GM18507 (cell line): ENCODE measurements at regions not wholly inside any gene's neighbourhood (a gene's known extent, or its start where the extent isn't known, plus 50 kb on each side); places are given as distances from the start of the nearest gene placed in this dataset.

ENCODE experiments used
- DNase-seq: peaks from one replicate; pipeline ENCODE4 v3.0.0; 2011; ENCODE audit warnings: low read depth; ENCODE audit not compliant: insufficient read length; ENCODE audit errors: extremely low spot score
- FAIRE-seq: peaks from 2 replicates; lab custom pipeline; 2011; peaks lifted over from hg19 to GRCh38; lab: Jason Lieb, UNC

DNA sequence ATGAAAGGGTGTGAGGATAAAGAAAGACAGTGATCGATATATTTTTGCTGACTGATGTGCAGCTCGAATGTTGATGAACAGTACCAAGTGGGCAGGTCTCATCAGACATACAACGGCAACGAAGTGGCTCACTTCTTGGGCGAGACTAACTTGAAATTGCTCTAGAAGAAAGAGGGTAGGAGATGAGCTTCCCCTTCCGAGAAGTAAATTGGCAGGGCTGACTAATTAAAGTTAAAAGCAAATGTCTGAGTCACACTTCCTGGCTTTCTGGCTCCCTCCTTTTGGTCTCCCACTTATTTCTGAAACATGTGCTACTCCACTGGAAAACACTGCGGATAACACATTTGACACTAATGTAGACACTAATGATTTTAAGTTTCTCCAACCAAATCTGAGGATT, 228.3 kb downstream of the ABHD5 start:
- no peak for FAIRE-seq
- no peak for DNase-seq

DNA sequence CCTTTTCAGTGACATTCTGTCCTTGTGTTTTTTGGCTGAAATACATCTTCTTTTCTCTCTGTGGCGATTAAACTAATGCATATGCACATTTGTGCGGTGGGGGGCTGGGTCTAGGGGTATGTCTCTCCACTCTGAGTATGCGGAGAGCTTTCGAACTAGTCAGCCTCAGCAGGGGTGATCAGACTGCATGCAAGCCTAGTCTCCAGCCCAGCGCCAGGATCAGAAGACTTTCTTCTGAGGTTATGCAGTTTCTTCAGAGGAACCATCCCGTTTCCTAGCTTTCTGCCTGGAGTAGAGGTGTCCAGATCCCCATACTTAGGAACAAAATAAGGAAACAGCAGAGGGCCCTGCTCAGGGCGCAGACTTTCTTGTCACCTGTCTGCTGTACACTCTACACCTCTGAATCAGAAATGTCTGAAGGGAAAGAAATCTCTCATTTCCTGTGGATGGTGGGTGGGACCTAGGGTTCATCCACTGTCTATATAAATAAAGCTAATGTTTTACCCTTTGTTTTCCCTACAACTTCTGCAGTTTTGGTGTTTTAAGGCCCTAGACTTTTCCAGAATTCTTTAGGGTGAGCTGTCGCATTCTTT, 230.4 kb downstream of the ABHD5 start:
- no peak for DNase-seq
- FAIRE-seq = no peak

DNA sequence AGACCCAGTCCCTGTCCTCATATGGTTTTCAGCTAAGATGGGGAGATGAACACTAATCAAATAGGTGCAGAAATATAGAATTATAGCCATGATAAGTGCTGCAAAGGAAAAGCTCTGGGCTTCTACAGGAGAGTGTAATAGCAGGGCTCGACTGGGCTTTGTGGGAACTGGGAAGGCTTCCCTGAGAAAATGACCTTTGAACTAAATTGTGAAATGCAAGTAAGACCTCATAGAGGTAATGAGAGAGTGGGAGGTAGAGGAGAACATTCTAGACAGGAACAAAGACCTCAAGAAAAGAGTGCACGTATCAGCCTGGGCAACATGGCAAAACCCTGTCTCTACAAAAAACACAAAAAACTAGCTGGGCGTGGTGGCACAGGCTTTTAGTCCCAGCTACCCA, 231.6 kb downstream of the ABHD5 start:
- FAIRE-seq (no peak), DNase-seq (no peak)

DNA sequence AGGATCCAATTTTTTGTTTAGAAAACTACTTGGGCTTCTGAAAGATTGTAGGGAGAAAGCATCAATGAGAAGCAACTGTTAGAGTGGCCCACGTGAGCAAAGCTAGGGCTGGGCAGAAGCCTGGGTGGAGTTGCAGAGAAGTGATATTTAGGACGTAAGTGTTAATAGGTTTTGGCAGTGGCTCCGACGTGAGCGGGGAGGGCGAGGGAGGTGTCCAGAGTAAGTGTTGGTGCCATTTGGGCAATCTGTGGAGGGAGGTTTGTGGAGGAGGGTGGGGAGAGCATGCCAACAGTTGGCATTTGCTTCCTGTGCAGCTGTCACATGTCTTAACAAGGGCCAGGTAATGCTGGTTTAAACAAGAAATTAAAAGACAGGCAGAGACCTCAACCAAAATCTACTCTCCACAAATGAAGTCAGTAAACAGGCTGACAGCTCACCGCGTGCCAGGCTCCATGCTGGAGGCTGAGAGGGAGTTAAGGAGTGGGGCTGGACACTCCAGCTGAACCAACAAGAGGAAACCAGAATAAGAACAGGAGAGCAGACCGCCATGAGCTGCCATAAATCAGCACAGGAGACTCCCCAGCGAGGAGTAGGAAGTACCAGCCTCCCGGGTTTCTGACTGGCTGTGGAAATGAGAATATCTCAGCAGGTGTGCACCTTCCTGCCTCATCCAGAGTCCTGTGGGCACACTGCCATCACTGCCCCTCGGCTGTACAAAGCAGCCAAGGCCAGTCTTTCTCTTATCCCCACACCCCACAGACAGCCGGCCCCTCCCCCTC, 232.6 kb downstream of the ABHD5 start:
- FAIRE-seq (no peak), DNase-seq (no peak)

DNA sequence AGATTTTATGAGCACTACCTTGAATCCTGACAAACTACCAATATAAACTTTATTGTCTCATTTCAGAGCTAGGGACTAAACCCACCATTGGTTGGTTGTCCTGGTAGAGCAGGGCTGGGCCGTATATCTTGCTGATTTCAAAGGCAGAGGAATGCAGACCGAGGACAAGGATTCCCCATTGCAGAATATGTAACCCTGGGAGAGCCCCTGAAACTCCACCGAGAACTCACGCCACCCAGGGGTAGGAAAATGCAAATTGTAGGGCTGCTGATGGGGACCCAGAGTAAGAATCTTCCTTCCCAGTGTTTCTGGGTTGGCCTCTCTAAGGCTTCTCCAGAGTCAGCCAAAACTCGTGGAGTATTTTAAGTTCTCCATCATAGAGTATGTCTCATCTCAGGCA, 235.3 kb downstream of the ABHD5 start:
- no peak for DNase-seq
- FAIRE-seq = no peak

DNA sequence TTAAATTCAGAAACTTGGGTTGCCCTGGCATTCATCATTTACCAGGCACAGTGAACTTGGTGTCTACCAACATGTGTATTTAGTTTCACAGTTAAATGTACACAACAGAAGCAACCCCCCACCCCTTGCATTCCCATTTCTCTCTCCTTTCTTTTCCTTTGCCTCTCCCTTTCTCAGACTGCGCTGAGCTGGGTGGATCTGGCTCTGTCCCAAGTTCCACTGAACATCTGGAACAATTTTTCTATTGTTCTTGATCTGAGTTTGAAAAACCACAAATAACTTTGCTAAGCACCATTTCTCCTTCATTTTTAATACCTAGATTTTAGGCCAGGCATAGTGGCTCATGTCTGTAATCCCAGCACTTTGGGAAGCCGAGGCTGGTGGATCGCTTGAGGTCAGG, 242.2 kb downstream of the ABHD5 start:
- no peak for FAIRE-seq
- no peak for DNase-seq

DNA sequence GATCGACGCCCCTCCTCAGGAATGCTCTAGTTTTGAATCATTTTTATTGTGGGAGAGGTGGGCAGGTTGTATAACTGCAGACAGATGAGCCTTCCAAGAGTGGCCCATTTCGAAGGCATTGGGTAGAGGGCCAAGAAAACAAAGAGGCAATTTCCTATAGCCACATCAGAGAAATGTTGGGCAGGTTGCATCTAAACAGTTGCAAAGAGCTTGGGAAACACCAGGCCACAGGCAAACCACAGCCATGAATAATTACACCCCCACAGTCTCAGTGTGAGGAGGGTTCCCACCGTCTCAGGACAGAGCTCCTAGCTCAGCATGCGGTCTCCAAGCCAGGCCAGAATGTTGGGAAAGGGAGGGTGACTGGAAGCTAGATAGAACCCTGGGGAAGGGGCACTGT, 257.3 kb downstream of the ABHD5 start:
- no peak for DNase-seq

DNA sequence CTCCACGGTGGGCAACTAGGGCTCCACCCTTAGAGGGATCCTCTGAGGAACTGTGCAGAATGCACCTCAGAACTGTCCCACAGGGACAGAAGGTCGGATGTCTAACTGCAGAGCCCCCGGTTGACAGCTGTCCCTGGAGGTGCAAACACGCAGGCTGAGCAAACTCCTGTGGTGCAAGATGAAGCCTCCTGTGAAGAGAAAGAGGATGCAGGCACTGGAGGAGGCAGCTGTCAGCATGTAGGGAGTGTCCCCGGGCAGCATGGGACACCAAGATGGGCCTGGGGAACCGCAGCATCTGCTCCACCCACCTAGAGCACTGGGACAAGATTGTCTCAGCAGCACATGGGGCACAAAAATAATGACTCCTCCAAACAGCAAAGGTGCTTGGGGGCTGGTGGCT, 258.9 kb downstream of the ABHD5 start:
- DNase-seq (no peak), FAIRE-seq (no peak)

More for the DNA sequence above, 257.3 kb downstream of the ABHD5 start:
- peak; percentile 31 for FAIRE-seq

DNA sequence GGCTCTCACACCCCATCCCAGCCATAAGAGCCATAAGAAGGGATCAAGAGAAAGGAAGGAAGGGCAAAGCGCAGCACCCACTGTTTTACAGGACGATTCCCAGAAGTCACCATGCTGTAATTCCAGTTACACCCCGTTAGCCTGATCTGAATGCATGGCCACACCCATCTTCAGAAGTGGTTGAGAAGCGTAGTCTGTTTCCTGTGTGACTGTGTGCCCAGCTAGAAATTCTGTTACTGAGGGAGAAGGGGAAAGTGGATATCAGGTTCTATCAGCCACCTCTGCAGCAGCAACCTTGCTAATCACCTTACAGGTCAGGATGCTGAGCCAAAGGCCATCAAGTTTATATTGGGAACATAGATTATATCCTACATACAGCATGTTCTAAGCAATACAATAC, 260.0 kb downstream of the ABHD5 start:
- FAIRE-seq (no peak), DNase-seq (no peak)

DNA sequence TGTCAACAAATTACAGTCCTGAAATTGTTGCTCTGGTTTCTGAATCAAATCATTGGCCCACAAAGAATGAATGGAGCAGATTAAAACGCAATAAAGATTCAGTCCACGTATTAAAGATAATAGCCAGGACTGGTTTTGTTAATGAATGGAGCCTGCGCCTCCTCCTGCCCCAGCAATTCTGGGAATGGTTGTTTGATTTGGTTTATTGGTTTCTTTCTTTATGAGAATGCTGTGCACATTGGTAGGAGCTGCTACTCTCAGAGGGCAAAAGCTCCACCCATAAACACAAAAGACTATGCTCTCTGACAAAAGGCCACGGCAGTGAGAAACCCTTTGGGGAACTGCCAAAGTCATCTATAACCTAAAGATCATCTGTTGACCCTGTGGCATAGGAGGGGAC, 261.1 kb downstream of the ABHD5 start:
- no peak for FAIRE-seq
- no peak for DNase-seq

DNA sequence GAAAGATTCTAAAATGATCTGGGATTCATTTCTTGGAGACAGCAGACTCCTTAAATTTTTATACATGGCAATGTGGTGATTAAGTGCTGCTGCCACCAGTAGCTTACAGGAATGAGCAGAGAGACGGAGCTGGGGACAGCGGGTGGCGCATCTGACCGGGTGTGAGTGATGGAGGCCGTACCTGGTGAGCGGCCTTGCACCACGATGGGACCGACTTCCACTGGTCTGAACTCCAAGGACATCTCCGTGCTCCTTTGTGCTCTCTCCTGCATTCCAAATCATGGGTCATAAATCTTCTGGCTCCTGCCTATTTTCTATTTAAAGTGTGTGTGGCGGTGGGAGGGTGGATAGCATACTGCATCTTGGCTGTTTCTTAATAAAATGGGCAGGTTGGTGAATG, 262.6 kb downstream of the ABHD5 start:
- DNase-seq = no peak
- FAIRE-seq = no peak

DNA sequence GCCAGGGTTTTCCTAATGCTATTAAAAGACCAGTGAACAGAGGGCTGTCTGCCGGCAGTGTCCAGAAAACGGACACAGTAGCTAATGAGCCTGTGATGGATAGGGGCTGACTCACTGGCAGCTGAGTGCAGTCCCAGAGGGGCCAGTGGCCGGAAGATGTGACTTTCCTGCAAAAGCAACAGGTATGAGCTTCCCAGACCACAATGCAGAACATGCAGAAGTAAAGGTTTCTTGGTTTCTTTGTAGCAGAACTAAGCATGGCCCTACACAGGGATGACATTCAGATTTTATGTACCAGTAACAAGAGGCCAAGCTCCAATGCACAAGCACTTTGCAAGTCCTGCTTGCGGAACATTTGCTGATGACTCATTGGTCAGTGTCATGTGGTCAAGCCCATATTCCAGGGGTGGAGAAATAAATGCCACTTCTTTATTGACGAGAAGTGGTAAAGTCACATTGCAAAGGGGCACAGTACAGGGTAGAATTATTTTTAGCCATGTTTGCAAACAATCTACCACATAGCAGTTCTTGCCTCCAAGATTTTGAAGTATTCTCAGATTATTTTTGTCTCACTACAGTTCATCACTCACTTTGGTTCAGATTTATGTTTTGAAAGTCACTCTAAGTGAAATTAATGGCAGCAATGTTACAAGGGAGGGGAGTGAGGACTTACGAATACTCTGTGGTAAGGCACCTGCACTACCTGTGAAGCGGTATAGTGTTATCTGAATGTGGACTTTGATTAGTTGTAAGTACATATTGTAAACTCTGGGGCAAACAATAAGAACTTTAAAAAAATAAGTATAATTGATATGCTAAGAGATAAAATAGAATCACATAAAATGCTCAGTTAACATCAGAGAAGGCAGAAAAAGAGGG, 263.3 kb downstream of the ABHD5 start:
- DNase-seq (no peak), FAIRE-seq (no peak)

DNA sequence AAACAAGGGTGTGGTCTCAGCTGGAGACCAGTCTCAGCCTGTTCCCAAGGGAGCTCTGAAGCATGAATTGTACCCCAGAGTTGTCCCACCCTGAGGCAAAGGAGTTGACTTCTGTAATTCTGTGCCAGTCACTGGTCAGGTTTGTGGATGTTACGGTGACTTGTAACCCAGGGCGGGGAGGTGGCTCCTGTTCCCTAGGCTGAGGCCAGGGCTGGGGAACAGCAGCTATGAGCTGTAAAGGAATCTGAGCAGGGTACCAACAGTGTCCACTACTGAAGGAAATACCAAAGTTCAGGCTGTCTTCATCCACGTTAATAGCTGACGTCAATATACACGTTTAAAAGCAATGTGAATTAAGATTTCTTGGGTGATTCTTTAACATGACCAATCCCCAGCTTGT, 266.2 kb downstream of the ABHD5 start:
- no peak for FAIRE-seq
- DNase-seq = no peak

DNA sequence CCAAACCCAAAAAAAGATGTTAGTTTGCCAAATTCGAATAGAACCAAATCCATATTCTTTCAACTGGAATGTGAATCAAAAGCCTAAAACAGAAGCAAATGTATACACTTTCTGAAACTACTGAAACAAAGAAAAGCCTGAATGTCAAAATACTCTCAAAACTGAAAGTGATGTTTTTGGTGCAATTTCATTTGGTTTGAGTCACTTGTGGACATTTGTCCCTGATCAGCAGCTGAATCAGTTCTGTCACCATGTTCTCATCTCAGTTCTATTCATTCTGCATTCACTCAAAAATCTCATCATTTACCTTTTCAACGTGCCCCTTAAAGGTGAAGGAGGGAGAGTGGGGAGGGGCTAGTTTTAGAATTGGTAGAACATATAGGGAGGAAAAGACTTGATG, 266.8 kb downstream of the ABHD5 start:
- DNase-seq = no peak
- FAIRE-seq = peak; percentile 78

DNA sequence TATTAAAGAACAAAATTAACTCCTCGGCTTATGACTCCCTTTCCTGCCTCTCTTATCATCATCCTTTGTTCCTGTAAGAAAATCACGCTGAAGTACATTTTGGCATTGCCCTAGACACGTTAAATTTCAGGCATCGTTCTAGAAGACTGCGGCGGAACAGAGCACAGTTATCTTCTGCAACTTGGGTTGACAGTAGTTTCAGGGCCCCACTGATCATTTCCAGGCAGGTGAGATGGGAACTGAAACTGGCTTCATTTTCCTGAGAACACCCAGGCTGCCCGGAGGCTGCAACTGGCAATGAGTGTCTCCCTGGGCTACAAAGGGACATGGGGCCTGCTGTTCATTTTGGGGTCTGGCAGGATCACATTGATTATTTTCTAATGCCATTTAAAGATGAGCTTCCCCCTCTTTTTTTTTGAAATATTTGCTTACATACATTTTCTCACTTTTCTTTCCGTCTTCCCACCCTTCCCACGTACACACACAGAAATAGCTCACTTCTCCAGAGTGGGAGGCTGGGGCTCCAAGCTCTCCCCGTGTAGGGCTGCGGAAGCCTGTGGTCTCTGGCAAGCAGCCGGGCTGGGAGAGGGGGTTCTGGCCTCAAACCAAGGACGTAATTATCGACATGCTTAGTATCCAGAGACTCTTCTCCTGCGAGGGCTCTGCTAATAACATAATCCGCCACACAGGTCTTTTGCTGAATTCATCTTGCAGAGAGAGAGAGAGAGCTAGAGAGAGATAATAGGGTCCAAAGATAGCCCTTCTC, 267.4 kb downstream of the ABHD5 start:
- FAIRE-seq (no peak), DNase-seq (no peak)

DNA sequence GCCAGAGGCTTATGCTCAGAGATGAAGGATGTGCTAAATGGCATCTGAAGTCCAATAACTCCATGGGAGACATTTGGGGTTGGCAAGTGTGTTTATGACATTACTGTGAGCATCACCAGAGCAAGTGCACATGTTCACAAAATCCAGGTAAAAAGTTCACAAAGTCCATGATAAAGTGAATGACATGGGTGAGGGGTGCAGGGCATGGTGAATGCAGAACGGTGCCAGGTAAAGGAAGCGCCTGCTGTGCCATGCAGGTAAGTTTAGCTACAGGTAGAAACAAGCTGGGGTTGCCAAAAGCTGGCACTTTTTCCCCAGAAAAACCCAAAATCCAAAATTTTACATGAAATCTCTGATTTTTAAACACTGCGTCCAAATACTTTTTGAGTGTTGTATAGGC, 268.2 kb downstream of the ABHD5 start:
- no peak for DNase-seq
- no peak for FAIRE-seq

DNA sequence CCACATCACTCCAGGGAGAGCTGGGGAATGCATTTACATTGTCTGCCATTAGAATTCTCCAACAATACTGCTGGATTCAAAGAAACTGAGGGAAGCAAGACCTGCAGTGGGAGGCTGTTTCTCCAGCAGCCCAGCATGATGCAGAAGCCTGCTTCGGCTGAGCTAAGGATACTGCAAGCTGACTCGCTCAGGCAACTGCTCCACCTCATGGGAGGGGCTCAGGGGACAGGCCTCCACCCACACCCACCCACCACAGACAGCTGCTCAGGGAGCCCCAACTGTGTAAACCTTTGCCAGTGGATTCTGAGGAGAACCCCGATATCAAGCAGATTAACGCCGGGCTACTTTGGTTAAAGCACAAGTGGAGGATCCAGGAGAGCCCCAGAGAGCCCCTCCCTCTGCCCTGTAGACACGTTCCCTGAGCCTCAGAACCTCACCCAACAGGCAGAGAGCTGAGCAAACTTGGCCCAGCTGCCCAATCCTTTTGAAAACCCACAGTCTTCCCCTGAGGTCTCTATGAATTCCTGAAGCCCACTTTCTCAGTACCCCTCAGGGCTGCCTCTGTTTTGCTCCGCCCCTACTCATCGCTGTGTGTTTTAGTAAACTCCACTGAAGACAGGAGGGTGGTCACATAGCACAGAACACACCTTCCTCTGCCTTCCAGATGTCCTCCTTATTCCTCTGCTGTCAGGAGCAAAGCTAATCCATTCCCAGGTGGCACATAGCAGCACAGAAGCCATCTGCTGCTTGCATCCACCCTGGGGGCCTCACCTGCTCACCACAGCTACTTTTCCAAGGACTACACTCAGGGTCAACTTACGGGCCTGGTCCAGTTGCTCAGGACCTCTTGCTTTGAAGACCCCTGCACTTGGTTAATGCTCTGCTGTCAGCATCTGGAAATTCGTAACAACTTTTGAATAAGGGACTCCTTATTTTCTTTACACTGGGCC, 269.0 kb downstream of the ABHD5 start:
- no peak for FAIRE-seq
- no peak for DNase-seq

DNA sequence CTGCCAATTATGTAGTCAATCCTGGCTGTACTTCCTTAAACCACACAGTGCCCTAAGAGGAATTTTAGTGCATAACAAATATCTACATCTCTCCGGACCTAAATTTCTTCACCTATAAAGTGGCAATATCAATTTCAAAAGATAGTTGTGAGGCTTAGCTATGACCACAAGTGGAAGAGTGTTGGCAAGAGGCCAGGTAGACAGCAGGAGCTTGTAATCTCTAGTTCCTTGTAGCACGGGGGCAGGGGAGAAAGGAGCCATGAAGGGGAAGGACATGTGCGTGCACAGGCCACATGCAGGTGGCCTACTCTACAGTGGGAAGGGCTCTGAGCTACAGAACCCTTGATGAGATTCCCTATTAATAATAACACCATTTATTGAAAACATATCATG, 269.7 kb downstream of the ABHD5 start:
- FAIRE-seq = no peak
- DNase-seq = no peak

DNA sequence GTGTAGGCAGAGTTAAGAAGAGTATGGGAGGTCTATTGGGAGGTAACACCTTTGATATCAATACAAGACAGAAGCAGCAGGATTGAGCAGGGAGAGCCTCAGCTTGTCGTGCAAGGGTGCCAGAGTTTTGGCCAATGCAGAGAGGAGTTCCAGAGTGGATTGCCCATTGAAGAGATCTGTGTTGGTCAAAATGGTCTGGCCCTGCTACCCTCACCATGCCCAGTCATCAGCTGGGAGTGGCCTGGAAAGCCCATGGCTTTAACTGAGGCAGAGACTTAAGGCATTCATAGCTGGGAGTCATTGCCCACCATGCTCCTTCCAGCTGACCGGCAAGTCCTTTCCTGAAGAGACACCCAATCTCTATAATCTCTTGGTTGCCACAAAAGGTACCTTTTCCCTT, 271.3 kb downstream of the ABHD5 start:
- no peak for DNase-seq
- FAIRE-seq = no peak
